Gastroesophageal sphincter (tissue), 4 donors: ENCODE measurements at regions not wholly inside any gene's neighbourhood (a gene's known extent, or its start where the extent isn't known, plus 50 kb on each side); places are given as distances from the start of the nearest gene placed in this dataset.

ENCODE experiments used
- ATAC-seq: fragments of 150-250 bp; one replicate; pipeline ENCODE4 v1.9.1; 2016; ENCODE audit warnings: mild to moderate bottlenecking, moderate library complexity
- H3K27ac ChIP-seq, 4 donors: fragments of 200-600 bp; sonication (generic) in 3 of 4; 1 replicate in 3 of 4; 2 replicates in 1 of 4; pipeline ENCODE4 v1.5.1; 2016 to 2019
- H3K27me3 ChIP-seq: fragments of 200-600 bp; sonication (generic); one replicate; pipeline ENCODE4 v1.5.1; 2019
- H3K36me3 ChIP-seq, 2 donors: fragments of 200-600 bp; sonication (generic); one replicate each; pipeline ENCODE4 v1.5.1; 2019; ENCODE audit warnings: control low read depth in 1 of 2
- H3K4me1 ChIP-seq, 3 donors: fragments of 200-600 bp; sonication (generic); 1 replicate in 2 of 3; 2 replicates in 1 of 3; pipeline ENCODE4 v1.5.1; 2016 to 2019; ENCODE audit warnings: control low read depth in 2 of 3
- H3K4me3 ChIP-seq, 2 donors: fragments of 200-600 bp; sonication (generic); one replicate each; pipeline ENCODE4 v1.5.1; 2019; ENCODE audit warnings: mild to moderate bottlenecking in 1 of 2, moderate library complexity in 1 of 2
- H3K9me3 ChIP-seq, 3 donors: fragments of 200-600 bp; sonication (generic); one replicate each; pipeline ENCODE4 v1.5.1; 2017 to 2019; ENCODE audit warnings: control low read depth in 2 of 3
- EP300 ChIP-seq: sonication (generic); formaldehyde crosslinking; IDR thresholded peaks from one replicate; pipeline ENCODE4 v1.6.1; 2017; ENCODE audit warnings: antibody characterized with exemption, mild to moderate bottlenecking
- POLR2A ChIP-seq, 2 donors: fragments of 450-650 bp; IDR thresholded peaks; one replicate each; pipeline ENCODE4 v1.6.1; 2017; ENCODE audit warnings: antibody characterized with exemption in 2 of 2, mild to moderate bottlenecking in 2 of 2, moderate library complexity in 1 of 2
- POLR2AphosphoS5 ChIP-seq: sonication (generic); formaldehyde crosslinking; IDR thresholded peaks from one replicate; pipeline ENCODE4 v1.6.1; 2017; ENCODE audit warnings: antibody characterized with exemption
- WGBS, 2 donors: methylation state at CpG; one replicate each; pipeline ENCODE4 v1.1.5; 2018; ENCODE audit warnings: low coverage in 1 of 2; 5-methylcytosine and 5-hydroxymethylcytosine counted together
- TF ChIP-seq, protein P1 (sequence below), 4 experiments: fragments of 200-600 bp in 2 of 4; fragments of 450-650 bp in 2 of 4; sonication (generic) in 1 of 4; IDR thresholded peaks; one replicate each; pipeline ENCODE4 v1.5.1; 2017 to 2019; ENCODE audit warnings: antibody characterized with exemption in 4 of 4, mild to moderate bottlenecking in 2 of 4, moderate library complexity in 2 of 4

DNA sequence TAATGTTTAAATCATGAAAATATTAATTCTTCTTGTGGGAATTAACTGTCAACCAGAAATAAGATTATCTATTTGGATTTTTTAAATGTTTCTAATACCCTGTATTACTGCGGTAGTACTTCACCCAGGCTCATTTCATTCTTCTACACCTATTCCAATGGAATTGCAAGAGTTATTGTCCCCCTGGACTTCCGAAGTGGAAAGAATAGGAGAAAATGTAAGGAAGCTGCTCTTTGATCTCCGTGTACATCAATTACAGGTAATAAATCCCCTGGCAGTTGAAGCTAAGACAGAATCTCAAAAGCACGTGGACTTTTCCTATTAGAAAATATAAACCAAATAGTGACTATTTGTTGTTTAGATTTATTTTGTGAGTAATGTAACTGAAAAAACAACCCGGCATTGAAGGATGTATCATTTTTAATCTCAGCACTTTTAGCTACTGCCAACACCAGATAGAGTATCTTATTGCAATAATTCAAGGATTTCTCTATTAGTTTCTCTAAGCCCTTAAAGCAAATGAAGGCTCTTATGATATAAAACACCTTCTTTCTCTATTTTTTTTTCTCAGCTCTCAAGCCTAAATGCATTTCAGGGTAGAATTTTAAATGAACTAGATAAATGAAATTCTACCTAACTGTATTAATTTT is 77.3 kb downstream of the MZT1 start:
- H3K4me1 ChIP-seq = no peaks in the 10 kb centered on the region
- TF ChIP-seq, protein P1, sequence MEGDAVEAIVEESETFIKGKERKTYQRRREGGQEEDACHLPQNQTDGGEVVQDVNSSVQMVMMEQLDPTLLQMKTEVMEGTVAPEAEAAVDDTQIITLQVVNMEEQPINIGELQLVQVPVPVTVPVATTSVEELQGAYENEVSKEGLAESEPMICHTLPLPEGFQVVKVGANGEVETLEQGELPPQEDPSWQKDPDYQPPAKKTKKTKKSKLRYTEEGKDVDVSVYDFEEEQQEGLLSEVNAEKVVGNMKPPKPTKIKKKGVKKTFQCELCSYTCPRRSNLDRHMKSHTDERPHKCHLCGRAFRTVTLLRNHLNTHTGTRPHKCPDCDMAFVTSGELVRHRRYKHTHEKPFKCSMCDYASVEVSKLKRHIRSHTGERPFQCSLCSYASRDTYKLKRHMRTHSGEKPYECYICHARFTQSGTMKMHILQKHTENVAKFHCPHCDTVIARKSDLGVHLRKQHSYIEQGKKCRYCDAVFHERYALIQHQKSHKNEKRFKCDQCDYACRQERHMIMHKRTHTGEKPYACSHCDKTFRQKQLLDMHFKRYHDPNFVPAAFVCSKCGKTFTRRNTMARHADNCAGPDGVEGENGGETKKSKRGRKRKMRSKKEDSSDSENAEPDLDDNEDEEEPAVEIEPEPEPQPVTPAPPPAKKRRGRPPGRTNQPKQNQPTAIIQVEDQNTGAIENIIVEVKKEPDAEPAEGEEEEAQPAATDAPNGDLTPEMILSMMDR (IDR thresholded peaks at IDR 0.05) = no peak
- TF ChIP-seq POLR2A (IDR thresholded peaks at IDR 0.05) (no peak), EP300 (no peak), POLR2AphosphoS5 (no peak)
- H3K27me3 ChIP-seq = no peaks in the 10 kb centered on the region
- no peak overlapping the region for H3K27ac ChIP-seq
- H3K4me3 ChIP-seq = no peak overlapping the region
- no peak for ATAC-seq
- no peaks in the 10 kb centered on the region for H3K36me3 ChIP-seq
- WGBS, 2 donors = 34 to 49% methylated on average over 5 of the region's 5 CpGs
- H3K9me3 ChIP-seq = no peaks in the 10 kb centered on the region

DNA sequence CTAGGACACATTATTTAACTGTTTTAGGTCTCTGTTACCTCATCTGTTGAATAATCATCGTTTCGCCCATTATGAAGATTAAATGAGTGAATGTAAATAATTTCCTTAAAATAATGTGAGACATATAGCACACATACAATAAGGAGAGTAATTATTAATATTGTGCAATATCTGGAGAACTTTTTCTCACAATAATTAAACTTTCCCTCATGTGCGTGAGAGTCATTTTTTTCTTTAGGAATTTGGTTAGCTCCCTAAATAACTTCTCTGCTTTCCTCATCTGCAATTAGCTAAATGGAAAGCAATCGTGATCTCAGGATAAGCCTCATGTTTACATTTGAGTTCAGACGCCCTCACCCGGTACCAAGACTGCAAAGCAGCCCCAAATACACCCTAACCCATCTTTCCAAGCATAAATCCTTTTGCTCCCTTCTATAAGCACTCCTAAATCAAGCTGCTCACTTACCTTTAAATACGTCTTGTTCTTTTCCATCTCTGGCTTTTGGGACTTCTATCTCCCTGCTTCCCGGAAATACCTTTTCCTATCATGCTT is 78.8 kb downstream of the MZT1 start:
- Histone ChIP-seq H3K4me3 (no peak overlapping the region), H3K9me3 (no peaks in the 10 kb centered on the region), H3K4me1 (no peaks in the 10 kb centered on the region), H3K27me3 (no peaks in the 10 kb centered on the region), H3K27ac (no peak overlapping the region), H3K36me3 (no peaks in the 10 kb centered on the region)
- TF ChIP-seq EP300 (no peak), POLR2AphosphoS5 (no peak), POLR2A (IDR thresholded peaks at IDR 0.05) (no peak)
- TF ChIP-seq, protein P1 (IDR thresholded peaks at IDR 0.05) = no peak
- 45 to 58% methylated on average over 8 of the region's 8 CpGs for WGBS, 2 donors
- ATAC-seq = no peak

DNA sequence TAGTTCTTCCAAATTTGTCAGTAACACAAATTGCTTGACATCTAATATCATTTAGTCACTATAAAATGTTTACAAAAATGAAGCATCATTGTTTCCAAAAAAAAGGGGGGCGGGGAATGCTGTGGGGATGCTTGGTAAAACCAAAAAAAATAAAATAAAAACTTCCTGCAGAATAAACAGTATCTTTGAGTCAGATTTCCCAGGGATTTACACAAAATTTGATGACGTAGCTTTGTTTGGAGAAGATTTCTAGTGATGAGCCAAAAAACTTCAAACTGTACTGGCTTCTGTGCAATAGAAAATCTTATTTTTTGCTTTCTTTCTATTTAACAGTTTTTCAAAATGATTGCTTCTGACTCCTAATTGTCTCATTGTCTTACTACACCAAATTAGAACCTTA is 80.0 kb downstream of the MZT1 start:
- no peaks in the 10 kb centered on the region for H3K9me3 ChIP-seq
- no peak for ATAC-seq
- no peaks in the 10 kb centered on the region for H3K4me1 ChIP-seq
- WGBS, 2 donors = 50 to 60% methylated on average over 1 to 2 of the region's 2 CpGs
- H3K27ac ChIP-seq = no peak overlapping the region
- no peaks in the 10 kb centered on the region for H3K36me3 ChIP-seq
- H3K4me3 ChIP-seq = no peak overlapping the region
- TF ChIP-seq EP300 (no peak), POLR2A (IDR thresholded peaks at IDR 0.05) (no peak), POLR2AphosphoS5 (no peak)
- TF ChIP-seq, protein P1 (IDR thresholded peaks at IDR 0.05) = no peak
- no peaks in the 10 kb centered on the region for H3K27me3 ChIP-seq

DNA sequence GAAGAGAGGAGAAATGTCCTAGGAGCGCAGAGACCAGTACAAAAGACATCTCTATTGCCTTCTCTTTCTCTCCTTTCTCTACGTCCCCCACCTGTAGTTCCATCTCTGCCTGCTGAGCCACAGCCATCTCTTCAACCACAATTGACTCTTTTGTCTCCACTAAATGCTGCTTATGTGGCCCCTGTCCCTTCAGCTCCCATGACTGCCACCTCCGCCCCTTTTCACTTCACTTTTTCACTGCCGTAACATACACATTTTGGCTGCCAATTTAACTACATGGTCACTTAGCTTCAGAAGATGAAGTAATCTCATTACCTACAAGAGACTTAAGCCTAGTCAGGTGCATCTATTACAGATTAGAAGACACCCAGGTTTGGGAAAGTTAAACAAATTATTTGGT is 81.9 kb downstream of the MZT1 start:
- 69 to 82% methylated on average over 3 to 4 of the region's 4 CpGs for WGBS, 2 donors
- Histone ChIP-seq H3K4me3 (no peak overlapping the region), H3K27me3 (no peaks in the 10 kb centered on the region), H3K36me3 (no peaks in the 10 kb centered on the region), H3K4me1 (no peaks in the 10 kb centered on the region), H3K27ac (no peak overlapping the region), H3K9me3 (no peaks in the 10 kb centered on the region)
- no peak for ATAC-seq
- TF ChIP-seq, protein P1 (IDR thresholded peaks at IDR 0.05) = no peak
- TF ChIP-seq EP300 (no peak), POLR2A (IDR thresholded peaks at IDR 0.05) (no peak), POLR2AphosphoS5 (no peak)

- 49 to 55% methylated on average over 2 to 3 of the region's 3 CpGs for WGBS, 2 donors
- TF ChIP-seq, protein P1 (IDR thresholded peaks at IDR 0.05) = peak in 3 of 4 experiments; percentile 3 to 48 (median 26)
- no peak for TF ChIP-seq POLR2AphosphoS5
- ATAC-seq = no peak
These were observed 84.0 kb downstream of the MZT1 start for GRCh38 chr13:72643311-72643989.

More at GRCh38 chr13:72643311-72643989, 84.0 kb downstream of the MZT1 start:
- Histone ChIP-seq H3K4me3 (no peak overlapping the region), H3K9me3 (no peaks in the 10 kb centered on the region), H3K4me1 (no peaks in the 10 kb centered on the region), H3K27ac (no peak overlapping the region), H3K36me3 (no peaks in the 10 kb centered on the region), H3K27me3 (no peaks in the 10 kb centered on the region)
